HEK293 (cell line): ENCODE measurements at regions not wholly inside any gene's neighbourhood (a gene's known extent, or its start where the extent isn't known, plus 50 kb on each side); places are given as distances from the start of the nearest gene placed in this dataset.

ENCODE experiments used
- BCL11A ChIP-seq: fragments of 450-650 bp; formaldehyde crosslinking; IDR thresholded peaks from 2 replicates; pipeline ENCODE4 v1.5.1; 2016; ENCODE audit warnings: low read depth, missing biosample characterization, missing genetic modification characterization
- CTCF ChIP-seq: fragments of 450-650 bp; formaldehyde crosslinking; IDR thresholded peaks from 2 replicates; pipeline ENCODE4 v1.5.1; 2016; ENCODE audit warnings: missing biosample characterization, missing genetic modification characterization
- KLF16 ChIP-seq: fragments of 450-650 bp; formaldehyde crosslinking; IDR thresholded peaks from 2 replicates; pipeline ENCODE4 v1.5.1; 2017; ENCODE audit warnings: missing biosample characterization, missing genetic modification characterization
- ZNF248 ChIP-seq: fragments of 450-650 bp; formaldehyde crosslinking; IDR thresholded peaks from 2 replicates; pipeline ENCODE4 v1.5.1; 2017; ENCODE audit warnings: missing biosample characterization, missing genetic modification characterization
- ZNF274 ChIP-seq, 2 experiments: fragments of 200-500 bp in 1 of 2; fragments of 450-650 bp in 1 of 2; sonication (Bioruptor generic) in 1 of 2; formaldehyde crosslinking in 1 of 2; IDR thresholded peaks; 2 replicates each; pipeline versions ENCODE4 v1.5.1 to v1.6.1; 2014 to 2016; ENCODE audit warnings: borderline replicate concordance in 1 of 2, inconsistent platforms in 1 of 2, low read length in 1 of 2, missing biosample characterization in 1 of 2, missing genetic modification characterization in 1 of 2
- ZNF311 ChIP-seq: fragments of 450-650 bp; formaldehyde crosslinking; IDR thresholded peaks from 2 replicates; pipeline ENCODE4 v1.5.1; 2017; ENCODE audit warnings: missing biosample characterization, missing genetic modification characterization, borderline replicate concordance
- ZNF324 ChIP-seq: fragments of 450-650 bp; formaldehyde crosslinking; IDR thresholded peaks from 2 replicates; pipeline ENCODE4 v1.5.1; 2016; ENCODE audit warnings: missing biosample characterization, missing genetic modification characterization
- ZNF544 ChIP-seq: fragments of 450-650 bp; formaldehyde crosslinking; IDR thresholded peaks from 2 replicates; pipeline ENCODE4 v1.5.0; 2017; ENCODE audit warnings: missing biosample characterization, missing genetic modification characterization
- ZNF560 ChIP-seq: fragments of 450-650 bp; formaldehyde crosslinking; IDR thresholded peaks from 2 replicates; pipeline ENCODE4 v1.5.1; 2017; ENCODE audit warnings: missing biosample characterization, missing genetic modification characterization, borderline replicate concordance
- ZNF571 ChIP-seq: fragments of 450-650 bp; formaldehyde crosslinking; IDR thresholded peaks from 2 replicates; pipeline ENCODE4 v1.5.0; 2017; ENCODE audit warnings: missing biosample characterization, missing genetic modification characterization
- ZSCAN30 ChIP-seq: fragments of 450-650 bp; IDR thresholded peaks from 2 replicates; pipeline ENCODE4 v1.5.1; 2018; ENCODE audit warnings: missing biosample characterization, mild to moderate bottlenecking, missing genetic modification characterization, moderate library complexity

- TF ChIP-seq ZNF248: no peak
- no peak for TF ChIP-seq ZNF560 (tag by site-specific recombination)
- no peak for TF ChIP-seq CTCF (tag by site-specific recombination)
- TF ChIP-seq KLF16 (tag by site-specific recombination): no peak
- TF ChIP-seq ZNF571 (tag by site-specific recombination): no peak
- TF ChIP-seq ZNF311 (tag by site-specific recombination): no peak
- no peak for TF ChIP-seq ZSCAN30 (tag by site-specific recombination)
- TF ChIP-seq ZNF274 (IDR thresholded peaks at IDR 0.05; ENCODE audit: low read length): no peak
- no peak for TF ChIP-seq ZNF274 (tag by site-specific recombination; IDR thresholded peaks at IDR 0.05; ENCODE audit: borderline replicate concordance)
- no peak for TF ChIP-seq ZNF324 (tag by site-specific recombination)
- no peak for TF ChIP-seq BCL11A
- no peak for TF ChIP-seq ZNF544 (tag by site-specific recombination)
Observed at GRCh38 chr2:2874805-2875204, 502.8 kb downstream of the EIPR1 start.
